Transverse colon (tissue), 4 donors: ENCODE measurements at regions not wholly inside any gene's neighbourhood (a gene's known extent, or its start where the extent isn't known, plus 50 kb on each side); places are given as distances from the start of the nearest gene placed in this dataset.

Experiments used
- DNase-seq: peaks from one replicate; pipeline ENCODE4 v3.0.0-alpha.2; 2019
- H3K27ac ChIP-seq, 4 donors: fragments of 200-600 bp; sonication (generic); 2 replicates each; pipeline ENCODE4 v1.5.1; 2016 to 2018; ENCODE audit warnings: inconsistent platforms in 4 of 4
- H3K27me3 ChIP-seq: fragments of 200-600 bp; sonication (generic); 2 replicates; pipeline ENCODE4 v1.5.1; 2017; ENCODE audit warnings: inconsistent platforms
- H3K36me3 ChIP-seq, 4 donors: fragments of 200-600 bp; sonication (generic); 2 replicates each; pipeline ENCODE4 v1.5.1; 2017 to 2019; ENCODE audit warnings: inconsistent platforms in 4 of 4
- H3K4me1 ChIP-seq, 4 donors: fragments of 200-600 bp; sonication (generic); 2 replicates each; pipeline ENCODE4 v1.5.1; 2017 to 2020; ENCODE audit warnings: inconsistent platforms in 4 of 4
- H3K4me3 ChIP-seq, 4 donors: fragments of 200-600 bp; sonication (generic); 1 replicate in 1 of 4; 2 replicates in 3 of 4; pipeline versions ENCODE4 v1.5.1 to v1.6.1; 2017 to 2019; ENCODE audit warnings: inconsistent platforms in 4 of 4
- H3K9me3 ChIP-seq, 2 donors: fragments of 200-600 bp; sonication (generic); 2 replicates each; pipeline ENCODE4 v1.5.1; 2017 to 2019; ENCODE audit warnings: inconsistent platforms in 2 of 2
- CTCF ChIP-seq, 5 experiments: fragments of 200-600 bp in 3 of 5; fragments of 450-650 bp in 2 of 5; sonication (generic) in 3 of 5; IDR thresholded peaks; 1 replicate in 2 of 5; 2 replicates in 3 of 5; pipeline ENCODE4 v1.5.1; 2016 to 2017; ENCODE audit warnings: antibody characterized with exemption in 5 of 5, inconsistent platforms in 3 of 5, mild to moderate bottlenecking in 2 of 5, moderate library complexity in 1 of 5
- EP300 ChIP-seq: sonication (generic); formaldehyde crosslinking; IDR thresholded peaks from one replicate; pipeline ENCODE4 v1.6.1; 2017; ENCODE audit warnings: antibody characterized with exemption, low read depth
- POLR2A ChIP-seq: fragments of 450-650 bp; IDR thresholded peaks from one replicate; pipeline ENCODE4 v1.6.1; 2016; ENCODE audit warnings: antibody characterized with exemption, mild to moderate bottlenecking, moderate library complexity
- POLR2AphosphoS5 ChIP-seq, 3 donors: sonication (generic); formaldehyde crosslinking; IDR thresholded peaks; one replicate each; pipeline ENCODE4 v1.6.1; 2016; ENCODE audit warnings: antibody characterized with exemption in 3 of 3
- WGBS, 2 donors: methylation state at CpG; one replicate each; pipeline ENCODE4 v1.1.5; 2018; ENCODE audit warnings: low coverage in 1 of 2; 5-methylcytosine and 5-hydroxymethylcytosine counted together
- in situ Hi-C, 4 donors: fragments of 200-750 bp; cut with MboI; loops; one replicate each; pipeline versions ENCODE4 v1.15.0 to v1.15.1; 2017; ENCODE audit warnings: low sequenced_read_pairs in 3 of 4, low pct_ligation_motif_present in 1 of 4, low pct_unique_long_range_greater_than_20kb in 1 of 4
- intact Hi-C: fragments of 100-400 bp; cut with DNase I; formaldehyde crosslinking; loops from one replicate; pipeline ENCODE4 v1.15.1; 2023; ENCODE audit warnings: low total_unique reads

GRCh38 chr13:76029088-76029487 lies 393.0 kb downstream of the LMO7 start:
- 64 to 75% methylated on average over 2 of the region's 2 CpGs for WGBS, 2 donors
- H3K27me3 ChIP-seq, result no peaks in the 10 kb centered on the region
- no peak for DNase-seq
- H3K4me1 ChIP-seq, result no peaks in the 10 kb centered on the region
- intact Hi-C loops, result loop anchor here (10.0 kb wide), 1 partner anchor 144 kb away; no protein-coding TSS in a partner anchor
- TF ChIP-seq EP300, result no peak
- TF ChIP-seq POLR2A, result no peak
- TF ChIP-seq CTCF (IDR thresholded peaks at IDR 0.05), result no peak
- no peak for TF ChIP-seq POLR2AphosphoS5 (IDR thresholded peaks at IDR 0.05)
- no peaks in the 10 kb centered on the region for H3K9me3 ChIP-seq
- no peak overlapping the region for H3K4me3 ChIP-seq
- no peak overlapping the region for H3K27ac ChIP-seq
- no peaks in the 10 kb centered on the region for H3K36me3 ChIP-seq
- in situ Hi-C loops, result no loop called here

GRCh38 chr13:76027131-76027530 lies 391.0 kb downstream of the LMO7 start:
- no peak overlapping the region for H3K27ac ChIP-seq
- no peaks in the 10 kb centered on the region for H3K9me3 ChIP-seq
- no peak overlapping the region for H3K4me3 ChIP-seq
- 39 to 80% methylated on average over 2 of the region's 2 CpGs for WGBS, 2 donors
- no peaks in the 10 kb centered on the region for H3K36me3 ChIP-seq
- TF ChIP-seq POLR2A, result no peak
- TF ChIP-seq EP300, result no peak
- TF ChIP-seq CTCF (IDR thresholded peaks at IDR 0.05), result no peak
- no peak for TF ChIP-seq POLR2AphosphoS5 (IDR thresholded peaks at IDR 0.05)
- intact Hi-C loops (loop anchor here (10.0 kb wide), 1 partner anchor 142 kb away; no protein-coding TSS in a partner anchor), in situ Hi-C loops (no loop called here)
- no peak for DNase-seq
- H3K4me1 ChIP-seq, result no peaks in the 10 kb centered on the region
- no peaks in the 10 kb centered on the region for H3K27me3 ChIP-seq

- in situ Hi-C loops, result no loop called here
- Histone ChIP-seq H3K4me1 (no peaks in the 10 kb centered on the region), H3K4me3 (no peak overlapping the region), H3K36me3 (no peaks in the 10 kb centered on the region), H3K27ac (no peak overlapping the region), H3K9me3 (no peaks in the 10 kb centered on the region), H3K27me3 (no peaks in the 10 kb centered on the region)
- no peak for DNase-seq
- intact Hi-C loops, result loop anchor here (10.0 kb wide), 1 partner anchor 141 kb away; no protein-coding TSS in a partner anchor
- no peak for TF ChIP-seq POLR2A
- TF ChIP-seq EP300, result no peak
- no peak for TF ChIP-seq POLR2AphosphoS5 (IDR thresholded peaks at IDR 0.05)
- TF ChIP-seq CTCF (IDR thresholded peaks at IDR 0.05), result no peak
- 90 to 92% methylated on average over 6 of the region's 6 CpGs for WGBS, 2 donors
Measured at GRCh38 chr13:76025392-76025791, 389.3 kb downstream of the LMO7 start.

GRCh38 chr13:76024151-76024550 lies 388.0 kb downstream of the LMO7 start:
- DNase-seq, result no peak

More at GRCh38 chr13:76024151-76024550, 388.0 kb downstream of the LMO7 start:
- Histone ChIP-seq H3K27me3 (no peaks in the 10 kb centered on the region), H3K4me1 (no peaks in the 10 kb centered on the region), H3K27ac (no peak overlapping the region), H3K9me3 (no peaks in the 10 kb centered on the region), H3K36me3 (no peaks in the 10 kb centered on the region), H3K4me3 (no peak overlapping the region)
- in situ Hi-C loops, result loop anchor here in 1 of 4 donors (25.0 kb wide), 1 partner anchor 337 kb away; no protein-coding TSS in a partner anchor
- no peak for TF ChIP-seq POLR2A
- TF ChIP-seq CTCF (IDR thresholded peaks at IDR 0.05), result no peak
- no peak for TF ChIP-seq POLR2AphosphoS5 (IDR thresholded peaks at IDR 0.05)
- TF ChIP-seq EP300, result no peak
- WGBS, 2 donors, result 20 to 56% methylated on average over 1 of the region's 1 CpG
- intact Hi-C loops, result loop anchor here (10.0 kb wide), 1 partner anchor 139 kb away; no protein-coding TSS in a partner anchor
